Right renal cortex interstitium (tissue), 3 donors: ENCODE measurements at regions not wholly inside any gene's neighbourhood (a gene's known extent, or its start where the extent isn't known, plus 50 kb on each side); places are given as distances from the start of the nearest gene placed in this dataset.

Source experiments
- DNase-seq, 3 donors: peaks; one replicate each; pipeline ENCODE4 v3.0.0-alpha.2; 2013; ENCODE audit warnings: low read depth in 3 of 3, low spot score in 2 of 3

- no peak for DNase-seq
These were observed 82.6 kb upstream of the CERS6 start for GRCh38 chr2:168373468-168373867.

- DNase-seq, result no peak
These were observed 80.8 kb upstream of the CERS6 start for GRCh38 chr2:168375195-168375798.

GRCh38 chr2:168378960-168379669 lies 77.0 kb upstream of the CERS6 start:
- DNase-seq, result no peak

- DNase-seq, result no peak
These were observed 75.6 kb upstream of the CERS6 start for GRCh38 chr2:168380500-168380899.

GRCh38 chr2:168392024-168392423 lies 64.0 kb upstream of the CERS6 start:
- DNase-seq, result no peak

GRCh38 chr2:168392797-168393196 lies 63.3 kb upstream of the CERS6 start:
- no peak for DNase-seq

GRCh38 chr2:168394262-168394661 lies 61.8 kb upstream of the CERS6 start:
- no peak for DNase-seq

- DNase-seq, result no peak
These were observed 59.9 kb upstream of the CERS6 start for GRCh38 chr2:168396131-168396530.

- no peak for DNase-seq
These were observed 58.4 kb upstream of the CERS6 start for GRCh38 chr2:168397629-168398028.

- no peak for DNase-seq
These were observed 55.0 kb upstream of the CERS6 start for GRCh38 chr2:168401048-168401556.

- no peak for DNase-seq
These were observed 54.3 kb upstream of the CERS6 start for GRCh38 chr2:168401771-168402170.

- no peak for DNase-seq
These were observed 53.5 kb upstream of the CERS6 start for GRCh38 chr2:168402531-168402930.

GRCh38 chr2:168403736-168404135 lies 52.3 kb upstream of the CERS6 start:
- no peak for DNase-seq

- no peak for DNase-seq
These were observed 51.3 kb upstream of the CERS6 start for GRCh38 chr2:168404764-168405163.
